Liver (tissue), 8 donors: ENCODE measurements at regions not wholly inside any gene's neighbourhood (a gene's known extent, or its start where the extent isn't known, plus 50 kb on each side); places are given as distances from the start of the nearest gene placed in this dataset.

Source experiments
- DNase-seq: peaks from one replicate; pipeline ENCODE4 v3.0.0-alpha.2; 2017; ENCODE audit warnings: low spot score
- H3K27ac ChIP-seq, 2 donors: one replicate each; pipeline ENCODE4 v1.7.0; 2013; ENCODE audit warnings: inconsistent platforms in 2 of 2, low read length in 2 of 2, control low read depth in 1 of 2, low read depth in 1 of 2, mild to moderate bottlenecking in 1 of 2
- H3K27me3 ChIP-seq, 4 donors: one replicate each; pipeline versions ENCODE4 v1.6.1 to v1.7.0; 2013; ENCODE audit warnings: low read length in 3 of 4, inconsistent platforms in 1 of 4, mild to moderate bottlenecking in 1 of 4, moderate library complexity in 1 of 4; ENCODE audit not compliant: control insufficient read depth in 4 of 4, insufficient read depth in 4 of 4
- H3K36me3 ChIP-seq, 4 donors: one replicate each; pipeline versions ENCODE4 v1.6.1 to v1.7.0; 2013; ENCODE audit warnings: low read length in 3 of 4, mild to moderate bottlenecking in 3 of 4, low read depth in 1 of 4, moderate library complexity in 1 of 4; ENCODE audit not compliant: control insufficient read depth in 4 of 4, insufficient read depth in 3 of 4
- H3K4me1 ChIP-seq, 4 donors: one replicate each; pipeline versions ENCODE4 v1.6.1 to v1.7.0; 2013; ENCODE audit warnings: low read length in 3 of 4, mild to moderate bottlenecking in 3 of 4, moderate library complexity in 1 of 4; ENCODE audit not compliant: control insufficient read depth in 4 of 4, insufficient read depth in 4 of 4
- H3K4me3 ChIP-seq, 3 donors: one replicate each; pipeline versions ENCODE4 v1.6.1 to v1.7.0; 2013; ENCODE audit warnings: low read length in 3 of 3, control low read depth in 1 of 3, low read depth in 1 of 3, mild to moderate bottlenecking in 1 of 3
- H3K9ac ChIP-seq, 2 donors: one replicate each; pipeline ENCODE4 v1.7.0; 2013; ENCODE audit warnings: low read length in 2 of 2, mild to moderate bottlenecking in 2 of 2, moderate library complexity in 2 of 2, control low read depth in 1 of 2, low read depth in 1 of 2
- H3K9me3 ChIP-seq, 4 donors: one replicate each; pipeline versions ENCODE4 v1.6.1 to v1.7.0; 2013; ENCODE audit warnings: low read length in 3 of 4; ENCODE audit not compliant: control insufficient read depth in 4 of 4
- ATF3 ChIP-seq: IDR thresholded peaks from 2 replicates; pipeline ENCODE4 v1.6.1; 2016; ENCODE audit warnings: antibody characterized with exemption
- EGR1 ChIP-seq, 2 donors: IDR thresholded peaks; 2 replicates each; pipeline ENCODE4 v1.6.1; 2016 to 2018; ENCODE audit warnings: antibody characterized with exemption in 2 of 2, low read depth in 2 of 2
- FOXA1 ChIP-seq: IDR thresholded peaks from 2 replicates; pipeline ENCODE4 v1.6.1; 2016; ENCODE audit warnings: antibody characterized with exemption
- FOXA2 ChIP-seq: IDR thresholded peaks from 2 replicates; pipeline ENCODE4 v1.6.1; 2016; ENCODE audit warnings: antibody characterized with exemption
- GABPA ChIP-seq, 2 donors: IDR thresholded peaks in 1 of 2; conservative IDR thresholded peaks in 1 of 2; 2 replicates each; pipeline ENCODE4 v1.6.1; 2016; ENCODE audit warnings: antibody characterized with exemption in 2 of 2, mild to moderate bottlenecking in 1 of 2, moderate library complexity in 1 of 2
- HNF4A ChIP-seq, 2 donors: conservative IDR thresholded peaks; 2 replicates each; pipeline ENCODE4 v1.6.1; 2016; ENCODE audit warnings: antibody characterized with exemption in 2 of 2, mild to moderate bottlenecking in 2 of 2
- HNF4G ChIP-seq: IDR thresholded peaks from 2 replicates; pipeline ENCODE4 v1.6.1; 2016; ENCODE audit warnings: antibody characterized with exemption
- JUND ChIP-seq, 2 donors: IDR thresholded peaks; 2 replicates each; pipeline ENCODE4 v1.6.1; 2016; ENCODE audit warnings: antibody characterized with exemption in 2 of 2
- NR2F2 ChIP-seq: IDR thresholded peaks from 2 replicates; pipeline ENCODE4 v1.6.1; 2016; ENCODE audit warnings: antibody characterized with exemption
- RAD21 ChIP-seq, 2 donors: IDR thresholded peaks; 2 replicates each; pipeline ENCODE4 v1.6.1; 2016; ENCODE audit warnings: antibody characterized with exemption in 2 of 2, mild to moderate bottlenecking in 2 of 2
- REST ChIP-seq: IDR thresholded peaks from 2 replicates; pipeline ENCODE4 v1.6.1; 2016; ENCODE audit warnings: antibody characterized with exemption, mild to moderate bottlenecking
- RXRA ChIP-seq, 2 donors: IDR thresholded peaks; 2 replicates each; pipeline ENCODE4 v1.6.1; 2017 to 2018; ENCODE audit warnings: antibody characterized with exemption in 2 of 2, mild to moderate bottlenecking in 1 of 2
- SP1 ChIP-seq: IDR thresholded peaks from 2 replicates; pipeline ENCODE4 v1.6.1; 2018; ENCODE audit warnings: antibody characterized with exemption, mild to moderate bottlenecking
- TAF1 ChIP-seq: conservative IDR thresholded peaks from 2 replicates; pipeline ENCODE4 v1.6.1; 2016; ENCODE audit warnings: antibody characterized with exemption, mild to moderate bottlenecking
- YY1 ChIP-seq: IDR thresholded peaks from 2 replicates; pipeline ENCODE4 v1.6.1; 2016; ENCODE audit warnings: antibody characterized with exemption, mild to moderate bottlenecking
- ZBTB33 ChIP-seq: IDR thresholded peaks from 2 replicates; pipeline ENCODE4 v1.6.1; 2016; ENCODE audit warnings: antibody characterized with exemption
- WGBS: extraction: QIAGEN DNeasy Blood & Tissue Kit; methylation state at CpG from one replicate; pipeline ENCODE4 v1.1.7; 2013; 5-methylcytosine and 5-hydroxymethylcytosine counted together
- TF ChIP-seq, protein P1 (sequence below): IDR thresholded peaks from 2 replicates; pipeline ENCODE4 v1.6.1; 2016; ENCODE audit warnings: antibody characterized with exemption
- TF ChIP-seq, protein P2 (sequence below): fragments of 150-350 bp; IDR thresholded peaks from 2 replicates; pipeline ENCODE4 v1.5.1; 2017; ENCODE audit warnings: improper control_type of control experiment, low read depth, low read length; ENCODE audit not compliant: missing input control
- donor health status: healthy.
- donor health status: healthy.
- donor health status: healthy.
- donor health status: healthy.
- donor health status: healthy.

DNA sequence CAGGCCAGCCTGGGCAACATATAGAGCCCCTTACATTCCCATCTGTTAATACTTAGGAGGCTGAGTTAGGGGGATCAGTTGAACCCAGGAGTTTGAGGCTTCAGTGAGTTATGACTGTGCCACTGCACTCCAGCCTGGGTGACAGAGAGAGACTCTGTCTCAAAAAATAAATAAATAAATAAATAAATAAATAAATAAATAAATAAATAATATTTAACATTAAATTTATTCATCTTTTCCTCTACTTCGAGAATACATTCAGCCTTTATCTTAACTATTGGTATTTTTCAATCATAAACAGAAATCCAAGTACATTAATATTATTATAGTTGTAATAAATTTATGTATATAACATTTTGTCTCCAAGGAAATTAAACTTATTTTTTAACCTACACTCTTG is 1227.7 kb upstream of the GJE1 start:
- 86% methylated on average over 1 of the region's 1 CpG for WGBS
- Histone ChIP-seq H3K4me3 (no peak overlapping the region), H3K27me3 (no peaks in the 10 kb centered on the region), H3K9ac (no peak overlapping the region), H3K36me3 (no peaks in the 10 kb centered on the region), H3K27ac (no peak overlapping the region), H3K9me3 (peaks cover 3 to 16% (median 8%) of the 10 kb centered on the region in 4 donors), H3K4me1 (no peaks in the 10 kb centered on the region)
- TF ChIP-seq RAD21 (IDR thresholded peaks at IDR 0.05) = no peak
- no peak for TF ChIP-seq REST
- no peak for TF ChIP-seq TAF1
- TF ChIP-seq, protein P1, sequence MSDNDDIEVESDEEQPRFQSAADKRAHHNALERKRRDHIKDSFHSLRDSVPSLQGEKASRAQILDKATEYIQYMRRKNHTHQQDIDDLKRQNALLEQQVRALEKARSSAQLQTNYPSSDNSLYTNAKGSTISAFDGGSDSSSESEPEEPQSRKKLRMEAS = no peak
- TF ChIP-seq SP1 = no peak
- TF ChIP-seq, protein P2, sequence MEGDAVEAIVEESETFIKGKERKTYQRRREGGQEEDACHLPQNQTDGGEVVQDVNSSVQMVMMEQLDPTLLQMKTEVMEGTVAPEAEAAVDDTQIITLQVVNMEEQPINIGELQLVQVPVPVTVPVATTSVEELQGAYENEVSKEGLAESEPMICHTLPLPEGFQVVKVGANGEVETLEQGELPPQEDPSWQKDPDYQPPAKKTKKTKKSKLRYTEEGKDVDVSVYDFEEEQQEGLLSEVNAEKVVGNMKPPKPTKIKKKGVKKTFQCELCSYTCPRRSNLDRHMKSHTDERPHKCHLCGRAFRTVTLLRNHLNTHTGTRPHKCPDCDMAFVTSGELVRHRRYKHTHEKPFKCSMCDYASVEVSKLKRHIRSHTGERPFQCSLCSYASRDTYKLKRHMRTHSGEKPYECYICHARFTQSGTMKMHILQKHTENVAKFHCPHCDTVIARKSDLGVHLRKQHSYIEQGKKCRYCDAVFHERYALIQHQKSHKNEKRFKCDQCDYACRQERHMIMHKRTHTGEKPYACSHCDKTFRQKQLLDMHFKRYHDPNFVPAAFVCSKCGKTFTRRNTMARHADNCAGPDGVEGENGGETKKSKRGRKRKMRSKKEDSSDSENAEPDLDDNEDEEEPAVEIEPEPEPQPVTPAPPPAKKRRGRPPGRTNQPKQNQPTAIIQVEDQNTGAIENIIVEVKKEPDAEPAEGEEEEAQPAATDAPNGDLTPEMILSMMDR = no peak
- TF ChIP-seq ATF3 = no peak
- TF ChIP-seq HNF4G = no peak
- TF ChIP-seq HNF4A (conservative IDR thresholded peaks at IDR 0.05) = no peak
- no peak for TF ChIP-seq FOXA2
- no peak for TF ChIP-seq ZBTB33
- TF ChIP-seq JUND (IDR thresholded peaks at IDR 0.05) = no peak
- no peak for TF ChIP-seq EGR1 (IDR thresholded peaks at IDR 0.05; ENCODE audit: low read depth in 2 of 2)
- no peak for TF ChIP-seq GABPA (IDR thresholded peaks at IDR 0.05 in 1 of 2, conservative IDR thresholded peaks at IDR 0.05 in 1 of 2)
- TF ChIP-seq RXRA (IDR thresholded peaks at IDR 0.05) = no peak
- no peak for TF ChIP-seq FOXA1
- no peak for TF ChIP-seq YY1
- no peak for TF ChIP-seq NR2F2
- DNase-seq = no peak
